ENCODE measurements at regions not wholly inside any gene's neighbourhood (a gene's known extent, or its start where the extent isn't known, plus 50 kb on each side); places are given as distances from the start of the nearest gene placed in this dataset.

- H3K79me2 ChIP-seq, result no peaks in the 10 kb centered on the region
- WGBS (ENCODE audit: low lambda C conversion rate, missing lambda C conversion rate), result 97% methylated on average over 1 of the region's 1 CpG
- H3K9me3 ChIP-seq (ENCODE audit: low read depth), result no peaks in the 10 kb centered on the region
- H3K36me3 ChIP-seq (replicated peaks; ENCODE audit: insufficient read depth, low read depth), result no peaks in the 10 kb centered on the region
- H3K27me3 ChIP-seq, result no peaks in the 10 kb centered on the region
- no peak for TF ChIP-seq EZH2 (IDR thresholded peaks at IDR 0.05; ENCODE audit: borderline replicate concordance)
- no peak for TF ChIP-seq CTCF (IDR thresholded peaks at IDR 0.05; ENCODE audit: poor library complexity)
- TF ChIP-seq EZH2phosphoT487 (IDR thresholded peaks at IDR 0.05; ENCODE audit: low read depth, severe bottlenecking, unreplicated experiment), result no peak
- no peak overlapping the region for H3K27ac ChIP-seq
- no peak overlapping the region for H3K4me3 ChIP-seq
- no peaks in the 10 kb centered on the region for H4K20me1 ChIP-seq (ENCODE audit: insufficient read depth, poor library complexity, severe bottlenecking)
- no peaks in the 10 kb centered on the region for H3K9me2 ChIP-seq (replicated peaks; ENCODE audit: insufficient read depth)
- no peaks in the 10 kb centered on the region for H3K4me1 ChIP-seq (ENCODE audit: insufficient read depth)
- H2AFZ ChIP-seq, result no peak overlapping the region
- H3K4me2 ChIP-seq, result no peak overlapping the region
- no peak for DNase-seq (ENCODE audit: low spot score)
Measured at GRCh38 chr7:94738071-94738470, 82.1 kb upstream of the SGCE start.

GRCh38 chr7:94739180-94739579 lies 83.2 kb upstream of the SGCE start:
- no peaks in the 10 kb centered on the region for H3K27me3 ChIP-seq
- no peak overlapping the region for H2AFZ ChIP-seq
- no peak for TF ChIP-seq CTCF (IDR thresholded peaks at IDR 0.05; ENCODE audit: poor library complexity)
- TF ChIP-seq EZH2phosphoT487 (IDR thresholded peaks at IDR 0.05; ENCODE audit: low read depth, severe bottlenecking, unreplicated experiment), result no peak
- no peak for TF ChIP-seq EZH2 (IDR thresholded peaks at IDR 0.05; ENCODE audit: borderline replicate concordance)
- H4K20me1 ChIP-seq (ENCODE audit: insufficient read depth, poor library complexity, severe bottlenecking), result no peaks in the 10 kb centered on the region
- H3K36me3 ChIP-seq (replicated peaks; ENCODE audit: insufficient read depth, low read depth), result no peaks in the 10 kb centered on the region
- H3K9me3 ChIP-seq (ENCODE audit: low read depth), result no peaks in the 10 kb centered on the region
- 86% methylated on average over 1 of the region's 1 CpG for WGBS (ENCODE audit: low lambda C conversion rate, missing lambda C conversion rate)
- no peak overlapping the region for H3K4me2 ChIP-seq
- H3K4me3 ChIP-seq, result no peak overlapping the region
- no peak overlapping the region for H3K27ac ChIP-seq
- no peaks in the 10 kb centered on the region for H3K4me1 ChIP-seq (ENCODE audit: insufficient read depth)
- DNase-seq (ENCODE audit: low spot score), result no peak
- H3K79me2 ChIP-seq, result no peaks in the 10 kb centered on the region
- H3K9me2 ChIP-seq (replicated peaks; ENCODE audit: insufficient read depth), result no peaks in the 10 kb centered on the region

- no peak overlapping the region for H3K4me2 ChIP-seq
- no peak for DNase-seq (ENCODE audit: low spot score)
- no peaks in the 10 kb centered on the region for H3K27me3 ChIP-seq
- H3K9me3 ChIP-seq (ENCODE audit: low read depth), result no peaks in the 10 kb centered on the region
- no peak overlapping the region for H3K4me3 ChIP-seq
- no peaks in the 10 kb centered on the region for H3K9me2 ChIP-seq (replicated peaks; ENCODE audit: insufficient read depth)
- TF ChIP-seq EZH2phosphoT487 (IDR thresholded peaks at IDR 0.05; ENCODE audit: low read depth, severe bottlenecking, unreplicated experiment) (no peak), EZH2 (IDR thresholded peaks at IDR 0.05; ENCODE audit: borderline replicate concordance) (no peak), CTCF (IDR thresholded peaks at IDR 0.05; ENCODE audit: poor library complexity) (no peak)
- no peaks in the 10 kb centered on the region for H3K36me3 ChIP-seq (replicated peaks; ENCODE audit: insufficient read depth, low read depth)
- no peaks in the 10 kb centered on the region for H3K79me2 ChIP-seq
- H3K27ac ChIP-seq, result no peak overlapping the region
- no peak overlapping the region for H2AFZ ChIP-seq
- no peaks in the 10 kb centered on the region for H3K4me1 ChIP-seq (ENCODE audit: insufficient read depth)
- no peaks in the 10 kb centered on the region for H4K20me1 ChIP-seq (ENCODE audit: insufficient read depth, poor library complexity, severe bottlenecking)
Measured at GRCh38 chr7:94740509-94740908, 84.6 kb upstream of the SGCE start.

- H3K36me3 ChIP-seq (replicated peaks; ENCODE audit: insufficient read depth, low read depth), result no peaks in the 10 kb centered on the region
- H3K9me2 ChIP-seq (replicated peaks; ENCODE audit: insufficient read depth), result no peaks in the 10 kb centered on the region
- no peak overlapping the region for H3K4me3 ChIP-seq
- no peak for DNase-seq (ENCODE audit: low spot score)
- no peaks in the 10 kb centered on the region for H3K79me2 ChIP-seq
- H4K20me1 ChIP-seq (ENCODE audit: insufficient read depth, poor library complexity, severe bottlenecking), result no peaks in the 10 kb centered on the region
- no peak overlapping the region for H2AFZ ChIP-seq
- no peak overlapping the region for H3K4me2 ChIP-seq
- no peak overlapping the region for H3K27ac ChIP-seq
- H3K4me1 ChIP-seq (ENCODE audit: insufficient read depth), result no peaks in the 10 kb centered on the region
- no peaks in the 10 kb centered on the region for H3K9me3 ChIP-seq (ENCODE audit: low read depth)
- WGBS (ENCODE audit: low lambda C conversion rate, missing lambda C conversion rate), result 68% methylated on average over 2 of the region's 2 CpGs
- H3K27me3 ChIP-seq, result no peaks in the 10 kb centered on the region
- TF ChIP-seq EZH2 (IDR thresholded peaks at IDR 0.05; ENCODE audit: borderline replicate concordance) (no peak), CTCF (IDR thresholded peaks at IDR 0.05; ENCODE audit: poor library complexity) (no peak), EZH2phosphoT487 (IDR thresholded peaks at IDR 0.05; ENCODE audit: low read depth, severe bottlenecking, unreplicated experiment) (no peak)
Measured at GRCh38 chr7:94741179-94741578, 85.2 kb upstream of the SGCE start.
